ENCODE measurements at regions not wholly inside any gene's neighbourhood (a gene's known extent, or its start where the extent isn't known, plus 50 kb on each side); places are given as distances from the start of the nearest gene placed in this dataset.
A peak's percentile ranks its signal among the peaks of the same experiment; 100 is the strongest.

- no peak for DNase-seq
- TF ChIP-seq CTCF (IDR thresholded peaks at IDR 0.05; ENCODE audit: partially characterized antibody, unreplicated experiment), result no peak
- peak overlapping the region; percentile 44 for H3K4me3 Mint-ChIP-seq (ENCODE audit: unreplicated experiment)
- H3K4me1 Mint-ChIP-seq (ENCODE audit: low read depth, unreplicated experiment), result peaks cover 47% of the 10 kb centered on the region
- H3K9me3 Mint-ChIP-seq (ENCODE audit: unreplicated experiment), result peaks cover 19% of the 10 kb centered on the region
- peaks cover 7% of the 10 kb centered on the region for H3K36me3 Mint-ChIP-seq (ENCODE audit: unreplicated experiment)
- H3K27ac Mint-ChIP-seq (ENCODE audit: unreplicated experiment), result peak overlapping the region; percentile 83
- H3K27me3 Mint-ChIP-seq (ENCODE audit: unreplicated experiment), result peaks cover 12% of the 10 kb centered on the region
These were observed 146.9 kb downstream of the KLF13 start for GRCh38 chr15:31473385-31474058.

GRCh38 chr15:31474059-31474868, 147.6 kb downstream of the KLF13 start:
- no peak for DNase-seq
- H3K27ac Mint-ChIP-seq (ENCODE audit: unreplicated experiment), result peak overlapping the region; percentile 83
- H3K27me3 Mint-ChIP-seq (ENCODE audit: unreplicated experiment), result peaks cover 12% of the 10 kb centered on the region
- H3K36me3 Mint-ChIP-seq (ENCODE audit: unreplicated experiment), result peaks cover 7% of the 10 kb centered on the region
- H3K9me3 Mint-ChIP-seq (ENCODE audit: unreplicated experiment), result peaks cover 19% of the 10 kb centered on the region
- H3K4me3 Mint-ChIP-seq (ENCODE audit: unreplicated experiment), result no peak overlapping the region
- peaks cover 54% of the 10 kb centered on the region for H3K4me1 Mint-ChIP-seq (ENCODE audit: low read depth, unreplicated experiment)
- TF ChIP-seq CTCF (IDR thresholded peaks at IDR 0.05; ENCODE audit: partially characterized antibody, unreplicated experiment), result no peak

GRCh38 chr15:31476236-31476810, 149.7 kb downstream of the KLF13 start:
- peaks cover 16% of the 10 kb centered on the region for H3K27me3 Mint-ChIP-seq (ENCODE audit: unreplicated experiment)
- H3K9me3 Mint-ChIP-seq (ENCODE audit: unreplicated experiment), result peaks cover 18% of the 10 kb centered on the region
- H3K4me1 Mint-ChIP-seq (ENCODE audit: low read depth, unreplicated experiment), result peaks cover 51% of the 10 kb centered on the region
- no peak overlapping the region for H3K27ac Mint-ChIP-seq (ENCODE audit: unreplicated experiment)
- H3K4me3 Mint-ChIP-seq (ENCODE audit: unreplicated experiment), result no peak overlapping the region
- TF ChIP-seq CTCF (IDR thresholded peaks at IDR 0.05; ENCODE audit: partially characterized antibody, unreplicated experiment), result no peak
- peaks cover 7% of the 10 kb centered on the region for H3K36me3 Mint-ChIP-seq (ENCODE audit: unreplicated experiment)
- DNase-seq, result no peak

GRCh38 chr15:31476866-31477265, 150.2 kb downstream of the KLF13 start:
- no peak overlapping the region for H3K27ac Mint-ChIP-seq (ENCODE audit: unreplicated experiment)
- peaks cover 16% of the 10 kb centered on the region for H3K9me3 Mint-ChIP-seq (ENCODE audit: unreplicated experiment)
- no peak for DNase-seq
- peaks cover 51% of the 10 kb centered on the region for H3K4me1 Mint-ChIP-seq (ENCODE audit: low read depth, unreplicated experiment)
- H3K27me3 Mint-ChIP-seq (ENCODE audit: unreplicated experiment), result peaks cover 14% of the 10 kb centered on the region
- no peak overlapping the region for H3K4me3 Mint-ChIP-seq (ENCODE audit: unreplicated experiment)
- H3K36me3 Mint-ChIP-seq (ENCODE audit: unreplicated experiment), result peaks cover 7% of the 10 kb centered on the region
- no peak for TF ChIP-seq CTCF (IDR thresholded peaks at IDR 0.05; ENCODE audit: partially characterized antibody, unreplicated experiment)
